GM21786 (cell line): ENCODE measurements at regions not wholly inside any gene's neighbourhood (a gene's known extent, or its start where the extent isn't known, plus 50 kb on each side); places are given as distances from the start of the nearest gene placed in this dataset.
A peak's percentile ranks its signal among the peaks of the same experiment; 100 is the strongest.
"Not testable (repeated sequence)": the region's sequence is repeated elsewhere in the genome, so short reads cannot be mapped to it uniquely, and the experiment has no call there.

Experiments
- ATAC-seq: cut with Tn5 transposase; IDR thresholded peaks from one replicate; pipeline ENCODE4 v1.9.1; 2021; ENCODE audit not compliant: unreplicated experiment

DNA sequence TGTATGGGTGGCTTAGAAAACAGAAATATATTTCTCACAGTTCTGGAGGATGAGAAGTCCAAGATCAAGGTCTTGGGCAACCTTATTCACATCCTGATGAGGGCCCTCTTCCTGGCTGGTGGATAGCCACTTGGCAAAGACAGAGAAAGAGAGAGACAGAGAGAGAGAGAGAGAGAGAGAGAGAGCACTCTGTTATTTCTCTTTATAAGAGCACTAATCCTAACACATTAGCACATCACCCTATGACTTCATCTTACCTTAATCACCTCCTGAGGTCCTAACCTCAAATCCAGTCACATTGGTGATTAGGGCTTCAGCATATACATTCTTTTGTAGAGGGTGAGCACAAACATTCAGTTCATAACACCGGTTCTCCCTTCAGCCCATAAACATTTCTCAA lies 430.3 kb downstream of the EFNB2 start:
- no peak for ATAC-seq

DNA sequence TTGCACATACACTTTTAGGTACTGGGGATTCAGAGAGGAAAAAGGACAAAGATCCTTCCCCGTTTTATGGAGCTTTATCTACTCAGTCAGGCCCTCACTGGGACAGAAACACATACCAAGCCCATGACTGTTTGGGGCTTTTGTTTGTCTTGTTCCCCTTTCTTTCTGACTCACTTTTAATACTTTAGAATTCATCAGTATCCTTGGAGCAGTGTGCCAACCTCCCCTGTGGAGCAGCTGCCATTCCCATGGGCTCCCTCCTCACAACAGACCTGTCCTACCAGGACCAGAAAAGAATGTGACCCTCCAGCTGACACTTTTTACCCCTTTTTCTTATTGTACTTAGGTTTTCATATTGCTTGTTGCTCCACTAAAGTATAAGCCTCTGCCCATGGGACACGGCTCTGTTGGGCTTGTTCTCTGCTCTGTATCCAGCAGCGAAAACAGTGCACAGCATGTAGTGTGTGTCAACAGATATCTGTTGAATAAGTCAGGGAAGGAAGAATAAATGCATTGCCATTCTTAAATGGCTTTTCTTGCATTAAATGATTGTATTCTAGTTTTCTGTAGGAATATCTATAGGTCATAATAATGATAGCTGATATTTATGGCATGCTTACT lies 431.1 kb downstream of the EFNB2 start:
- ATAC-seq: no peak

DNA sequence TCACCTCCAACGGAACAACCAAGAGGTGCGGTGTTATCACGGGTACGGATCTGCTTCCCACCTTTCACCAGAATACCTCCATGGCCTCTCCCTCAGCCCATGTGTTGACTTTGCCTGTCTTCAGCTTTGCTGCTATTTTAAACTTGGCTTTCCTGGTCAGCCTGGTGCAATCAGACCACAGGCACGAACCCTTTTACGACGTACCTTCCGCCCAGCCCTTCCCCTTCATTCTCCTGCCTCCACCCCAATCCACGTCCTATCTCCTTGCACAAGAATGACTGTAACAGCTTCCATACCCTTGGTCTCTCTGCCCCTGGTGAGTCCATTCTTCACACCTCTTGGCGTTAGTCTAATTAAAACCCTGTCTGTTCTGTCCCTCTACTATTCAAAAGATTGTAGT lies 431.7 kb downstream of the EFNB2 start:
- no peak for ATAC-seq

DNA sequence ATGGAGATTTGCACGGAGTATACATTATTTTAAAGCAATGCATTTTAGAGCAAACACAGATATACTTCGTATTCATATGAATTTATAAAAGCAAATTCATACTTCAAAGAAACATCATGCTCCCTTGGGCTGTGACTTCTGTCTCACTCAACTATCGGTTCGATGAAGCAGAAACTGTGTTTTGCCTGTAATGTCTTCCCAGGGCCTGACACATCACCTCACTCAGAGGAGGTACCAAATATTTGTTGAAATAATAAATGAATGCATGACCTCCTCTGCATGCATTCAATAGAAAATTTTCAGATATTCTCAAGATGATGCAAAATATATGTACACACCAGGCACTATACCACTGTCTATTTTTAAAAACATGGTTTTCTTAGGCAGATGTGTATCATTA lies 432.7 kb downstream of the EFNB2 start:
- ATAC-seq: no peak

DNA sequence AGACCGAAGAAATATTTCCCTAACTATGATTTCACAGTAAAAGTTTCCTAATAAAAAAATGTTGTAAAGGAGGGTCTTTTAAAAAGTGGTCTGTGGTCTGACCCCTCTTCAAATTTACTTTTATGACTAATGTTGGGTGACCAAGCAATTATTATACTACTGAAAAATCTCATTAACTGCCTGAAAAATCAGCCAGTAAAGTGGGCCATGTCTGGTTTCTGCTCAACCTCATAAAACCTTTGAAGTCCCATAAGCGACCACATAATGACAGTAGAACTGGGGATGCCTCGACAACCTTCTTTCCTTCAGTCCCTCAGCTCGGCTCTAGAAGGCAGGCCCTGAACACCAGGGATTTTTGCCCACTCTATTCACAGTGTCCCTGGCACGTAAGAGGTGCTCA lies 434.3 kb downstream of the EFNB2 start:
- no peak for ATAC-seq

DNA sequence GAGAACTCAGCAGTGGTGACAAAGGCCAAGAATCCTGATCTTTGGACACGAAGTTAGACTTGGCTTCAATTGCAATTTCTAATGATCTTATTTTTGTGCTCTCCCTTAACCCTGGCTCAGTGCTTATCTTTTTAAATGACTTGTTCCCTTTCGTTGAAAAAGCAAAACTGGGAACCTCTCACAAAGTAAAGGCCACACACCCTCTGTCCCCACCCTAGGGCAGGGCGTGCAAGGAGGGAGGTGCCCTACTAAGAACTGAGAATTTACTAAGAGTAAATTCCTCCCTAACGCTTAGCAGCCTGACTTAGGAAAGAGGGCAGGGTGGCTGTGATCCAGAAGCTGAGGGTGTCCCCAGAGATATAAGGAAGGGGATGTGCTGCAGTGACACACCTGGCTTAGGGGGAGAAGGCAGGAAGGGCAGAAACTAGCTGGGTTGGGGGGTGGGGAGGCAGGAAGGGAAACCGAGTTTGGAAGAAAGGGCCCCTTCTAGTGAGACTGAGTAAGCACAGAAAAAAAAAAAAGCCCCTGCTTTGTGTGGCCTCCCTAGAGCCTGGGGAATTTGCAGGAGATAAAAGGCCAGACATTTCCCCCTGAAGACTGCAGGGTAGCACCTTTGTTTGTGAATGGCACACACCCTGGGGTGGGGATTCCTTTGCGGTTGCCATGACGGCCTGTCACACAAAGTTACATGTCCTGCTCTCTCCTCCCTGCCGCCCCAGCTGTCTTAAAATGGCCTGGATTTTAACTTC lies 435.1 kb downstream of the EFNB2 start:
- peak; percentile 59 for ATAC-seq

DNA sequence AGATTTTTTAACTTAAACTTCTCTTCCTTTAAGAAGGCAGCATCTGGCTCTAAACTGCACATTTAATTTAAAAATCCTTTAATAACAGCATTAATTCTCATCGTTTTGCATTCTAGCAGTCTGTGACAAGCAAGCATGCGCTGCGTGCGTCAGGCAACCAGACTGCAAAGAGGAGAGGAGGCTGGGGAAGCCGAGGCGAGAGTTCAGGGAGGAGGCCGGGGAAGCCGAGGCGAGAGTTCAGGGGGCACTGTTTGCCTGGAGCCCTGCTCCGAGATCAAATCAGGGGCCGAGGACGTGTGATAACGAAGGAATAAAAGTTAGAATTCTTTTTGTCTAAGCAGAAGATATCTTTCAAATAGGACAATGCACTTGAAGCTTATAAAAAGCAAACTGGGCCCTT lies 435.7 kb downstream of the EFNB2 start:
- no peak for ATAC-seq

DNA sequence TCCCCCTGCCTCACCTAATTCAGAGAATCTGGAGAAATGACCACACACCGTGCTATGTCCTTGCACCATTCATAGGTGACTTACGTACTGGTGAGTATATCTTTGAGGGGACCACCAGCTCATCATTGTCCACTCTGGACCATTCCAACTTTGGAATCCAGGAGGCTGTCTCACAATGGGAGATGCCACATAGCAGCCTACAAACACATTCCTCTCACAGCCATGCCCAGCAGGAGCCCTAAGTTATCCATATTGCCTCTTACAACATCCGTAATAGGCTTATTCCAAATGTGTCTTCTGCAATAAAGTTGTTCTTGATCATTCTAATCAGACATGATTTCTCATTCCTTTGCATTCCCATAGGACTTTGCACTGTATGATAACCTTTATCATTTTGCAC lies 436.7 kb downstream of the EFNB2 start:
- no peak for ATAC-seq

DNA sequence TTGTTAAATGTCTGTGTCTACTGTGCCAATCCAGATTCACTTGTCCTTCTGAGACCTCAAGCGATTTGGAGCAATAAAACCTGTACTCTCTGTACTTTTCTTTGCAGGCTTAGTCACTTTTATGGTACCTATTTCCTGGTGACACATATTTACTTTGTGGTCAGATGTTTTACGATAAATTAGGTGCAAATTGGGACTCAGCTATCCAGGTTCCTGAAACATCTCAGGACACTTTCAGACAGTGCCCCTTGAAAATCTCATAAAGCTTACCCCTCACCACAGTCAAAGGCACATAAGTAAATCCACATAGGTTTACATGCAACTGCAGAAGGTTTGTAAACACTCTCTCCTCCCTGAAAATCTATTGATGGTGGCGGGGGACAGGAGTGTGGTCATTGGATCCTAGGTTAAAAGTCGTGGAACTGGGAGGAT lies 438.8 kb downstream of the EFNB2 start:
- no peak for ATAC-seq

DNA sequence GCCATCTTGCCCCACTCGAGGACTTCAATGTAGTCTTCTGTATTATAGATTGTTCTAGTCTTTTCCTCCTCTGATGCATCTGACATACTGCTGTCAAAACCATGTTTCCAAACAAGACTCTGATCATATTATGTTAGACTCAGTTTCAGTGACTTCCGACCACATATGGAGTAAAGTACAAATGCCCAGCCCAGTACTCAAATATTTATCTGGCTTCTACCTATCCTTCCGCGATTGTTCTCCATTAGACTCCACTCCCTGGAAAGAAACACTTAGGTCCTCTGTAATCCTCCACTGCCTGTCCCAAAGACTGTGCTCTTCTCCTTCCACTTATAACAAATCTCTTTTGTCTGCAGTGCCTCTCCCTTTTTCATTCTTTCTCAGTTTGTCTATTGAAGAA lies 439.5 kb downstream of the EFNB2 start:
- no peak for ATAC-seq

DNA sequence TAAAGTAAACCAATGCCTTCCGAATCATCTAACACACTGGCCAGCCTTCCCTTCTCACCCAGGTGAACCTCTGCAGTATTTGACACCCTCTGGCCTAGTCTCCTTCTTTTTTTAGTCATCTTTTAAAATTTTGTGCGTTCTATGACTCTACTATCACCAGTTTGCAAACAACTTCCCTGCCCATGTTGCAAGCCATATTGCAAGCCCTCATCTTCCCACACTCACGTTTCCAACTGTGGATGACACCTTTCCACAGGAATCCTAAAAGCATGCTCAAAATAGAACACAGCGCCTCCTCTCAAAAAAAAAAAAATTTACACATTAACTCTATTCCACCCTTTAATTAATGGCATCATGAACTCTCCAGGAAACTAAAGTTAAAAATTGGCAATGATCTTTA lies 440.1 kb downstream of the EFNB2 start:
- no peak for ATAC-seq

DNA sequence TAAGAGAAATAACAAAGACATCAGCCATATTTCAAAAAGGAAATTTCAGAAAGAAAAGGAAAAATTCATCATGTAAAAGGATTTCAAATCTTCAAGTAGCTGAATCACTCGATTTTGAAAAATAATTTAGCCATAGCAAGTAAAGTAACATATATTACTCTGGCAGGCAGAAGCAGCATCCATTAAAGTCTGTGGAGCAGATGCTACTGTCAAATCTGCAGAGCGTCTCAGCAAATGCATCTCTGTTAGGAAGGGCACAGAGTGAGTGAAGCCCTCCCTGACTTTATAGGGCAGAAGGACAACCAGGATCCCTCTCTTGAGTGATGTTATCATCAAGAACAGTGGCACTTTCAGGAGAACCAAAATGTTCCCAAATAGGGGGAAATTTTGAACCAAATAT lies 445.5 kb downstream of the EFNB2 start:
- ATAC-seq: no peak

DNA sequence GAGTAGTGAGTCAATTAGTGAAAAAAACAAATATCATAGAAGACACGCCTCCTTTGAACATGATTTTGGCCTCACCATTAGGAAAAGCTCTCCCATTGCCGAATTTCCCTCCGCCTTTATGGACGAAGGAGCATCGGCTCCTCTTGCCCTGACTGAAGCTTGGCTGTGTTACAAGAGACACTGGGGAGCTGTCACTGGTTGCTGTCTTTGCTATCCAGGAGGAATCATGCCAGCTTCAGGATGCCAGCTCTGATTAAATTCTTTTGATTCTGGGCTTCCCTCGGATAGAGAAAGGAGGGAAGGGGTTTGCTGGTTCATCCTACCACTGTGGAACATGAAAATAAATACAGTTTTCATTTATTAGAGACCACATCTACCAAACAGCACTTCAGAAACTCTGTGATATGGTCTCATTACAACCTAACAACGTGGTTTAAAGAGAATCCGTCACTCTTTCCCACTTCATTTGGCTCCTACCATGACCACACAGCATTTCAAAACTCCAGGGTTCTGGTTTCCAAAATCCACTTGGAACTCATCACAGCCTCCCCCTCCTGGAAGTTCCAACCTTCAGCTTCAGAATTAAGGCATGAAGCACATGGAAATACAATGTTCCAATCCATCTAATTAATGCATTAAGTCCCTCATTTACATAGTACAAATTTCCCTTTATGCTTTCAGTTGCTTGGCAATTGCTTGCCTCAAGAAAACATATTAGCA lies 446.0 kb downstream of the EFNB2 start:
- no peak for ATAC-seq

DNA sequence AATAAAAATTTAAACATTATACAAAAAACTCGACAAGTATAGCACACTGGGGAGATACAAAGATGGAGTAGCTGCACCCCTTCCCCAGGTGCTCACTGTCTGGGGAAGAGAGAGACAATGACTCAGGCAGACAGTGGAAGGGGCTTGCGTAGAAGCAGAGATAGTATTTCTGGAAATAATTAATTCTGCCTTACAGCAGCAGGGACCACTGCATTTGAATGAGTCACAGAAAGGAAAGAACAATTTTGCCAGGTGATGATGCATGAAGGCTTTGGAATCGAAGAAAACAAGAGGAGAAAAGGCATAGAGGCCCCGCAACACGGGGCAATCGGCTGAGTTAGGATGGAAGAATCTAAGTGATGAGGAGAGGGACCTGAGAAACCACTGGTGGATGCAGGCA lies 447.4 kb downstream of the EFNB2 start:
- ATAC-seq: no peak

DNA sequence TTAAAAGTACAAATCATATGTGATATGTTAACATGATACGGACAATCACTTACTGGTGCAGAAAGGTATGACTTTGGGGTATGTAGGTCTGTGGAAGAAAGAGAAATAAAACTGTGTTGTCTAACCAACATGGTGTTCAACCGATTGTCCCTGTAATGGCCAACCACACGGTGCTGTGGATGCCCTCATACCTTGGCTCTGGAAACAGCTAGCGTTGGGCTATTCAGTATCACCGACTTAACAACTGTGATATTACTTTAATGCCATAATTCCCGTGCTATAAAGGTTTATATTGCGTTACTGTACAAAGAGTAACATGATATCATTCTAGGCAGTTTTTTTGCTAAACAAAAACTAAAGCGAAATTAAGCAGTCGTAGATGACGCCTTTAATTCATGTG lies 448.3 kb downstream of the EFNB2 start:
- no peak for ATAC-seq

DNA sequence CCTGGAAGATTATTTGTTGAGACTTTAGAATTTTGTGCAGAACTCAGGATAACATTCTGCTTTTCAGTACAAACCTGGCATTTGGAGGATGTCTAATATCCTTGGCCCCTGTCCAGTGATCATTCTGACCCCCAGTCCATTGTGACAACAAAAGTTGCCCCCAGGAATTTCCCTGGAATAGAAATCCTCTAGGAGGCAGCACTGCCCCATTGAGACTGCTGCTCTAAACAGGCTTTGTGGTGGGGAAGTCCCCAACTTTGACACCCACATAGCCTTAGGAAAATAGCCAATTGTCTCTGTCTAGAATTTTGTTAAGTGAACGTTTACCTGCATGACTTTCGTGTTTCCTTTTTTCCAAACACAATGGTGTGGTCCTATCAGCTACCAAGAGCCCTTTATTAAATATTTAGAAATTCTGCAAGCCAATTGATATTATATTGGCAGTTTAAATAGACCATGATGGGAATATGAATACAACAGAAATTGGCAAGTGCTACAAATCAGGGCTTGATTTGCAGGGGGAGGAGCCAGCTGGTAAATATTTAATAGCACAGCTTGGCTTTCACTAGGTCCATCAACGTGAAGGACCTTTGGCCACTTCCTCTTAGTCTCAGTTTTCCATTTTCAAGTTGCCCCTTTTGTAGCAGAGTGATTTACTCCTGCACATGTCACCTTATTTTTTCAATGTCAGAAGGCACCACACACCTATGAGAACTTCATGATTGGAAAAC lies 451.7 kb downstream of the EFNB2 start:
- ATAC-seq: peak; percentile 81

DNA sequence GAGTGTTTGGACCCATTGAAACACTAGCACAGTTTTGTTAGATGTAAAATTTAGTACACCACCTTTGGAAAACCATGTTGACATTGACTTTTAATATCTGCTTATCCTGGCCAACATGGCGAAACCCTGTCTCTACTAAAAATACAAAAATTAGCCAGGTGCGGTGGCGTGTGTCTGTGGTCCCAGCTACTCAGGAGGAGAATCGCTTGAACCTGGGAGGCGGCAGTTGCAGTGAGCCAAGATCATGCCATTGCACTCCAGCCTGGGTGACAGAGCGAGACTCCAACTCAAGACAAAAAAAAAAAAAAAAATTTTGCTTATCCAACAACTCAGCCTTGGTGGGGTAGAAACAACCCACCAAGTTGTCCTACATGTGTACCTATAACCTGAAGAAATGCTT lies 454.2 kb downstream of the EFNB2 start:
- ATAC-seq: not testable (repeated sequence)

DNA sequence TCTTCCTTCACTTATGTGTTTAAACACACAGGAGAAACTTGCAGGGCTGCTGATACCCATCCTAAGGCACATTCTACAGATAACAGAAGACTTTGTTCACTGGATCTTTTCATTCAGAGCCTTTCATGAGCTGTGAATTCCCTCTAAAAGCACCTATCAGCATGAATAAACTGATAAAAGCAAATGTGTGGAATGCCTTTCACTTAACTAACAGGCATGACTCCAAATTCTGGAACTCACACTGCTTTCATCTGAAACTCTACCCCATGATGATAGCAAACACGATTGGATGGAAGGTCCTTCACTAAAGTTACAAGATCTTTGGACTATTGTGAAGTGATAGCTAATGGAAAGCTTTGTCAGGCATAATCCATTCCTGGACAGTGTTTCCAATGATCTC lies 457.3 kb downstream of the EFNB2 start:
- no peak for ATAC-seq

DNA sequence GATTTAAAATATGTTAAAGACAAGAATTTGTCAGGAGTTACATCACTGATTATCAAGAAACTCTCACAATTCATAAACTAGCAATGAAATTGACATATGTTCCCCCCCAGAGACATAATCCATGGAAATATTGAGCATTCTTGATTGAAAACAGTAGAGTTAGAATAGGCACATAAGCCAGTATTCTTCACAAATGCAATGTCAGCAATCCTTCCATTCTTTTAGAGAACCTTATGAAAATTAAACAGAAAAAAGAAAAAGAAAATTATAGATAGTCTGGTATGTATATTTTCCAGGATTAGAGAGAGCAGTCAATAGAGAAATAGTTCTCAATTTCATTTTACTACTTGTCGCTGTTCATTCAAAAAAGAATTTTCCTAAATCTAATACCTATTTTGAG lies 458.4 kb downstream of the EFNB2 start:
- ATAC-seq: no peak

DNA sequence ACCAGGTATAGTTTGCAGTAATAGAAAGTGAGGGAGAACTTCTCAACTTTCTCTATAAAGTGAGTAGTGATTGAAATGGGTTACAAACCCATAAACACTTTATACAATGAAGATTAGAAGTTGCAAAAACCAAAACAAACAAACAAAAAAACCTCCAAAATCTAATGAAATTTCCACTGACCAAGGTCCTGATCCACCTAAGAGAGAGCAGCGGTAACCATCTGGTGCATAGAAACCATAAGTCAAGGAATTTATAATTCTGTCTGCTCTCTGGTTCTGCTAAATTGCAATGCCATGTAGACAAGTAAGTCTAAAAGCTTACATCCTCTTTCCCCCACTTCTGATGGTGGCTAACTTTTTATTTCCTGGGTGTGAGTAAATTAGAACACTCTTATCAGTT lies 463.4 kb downstream of the EFNB2 start:
- ATAC-seq: no peak

DNA sequence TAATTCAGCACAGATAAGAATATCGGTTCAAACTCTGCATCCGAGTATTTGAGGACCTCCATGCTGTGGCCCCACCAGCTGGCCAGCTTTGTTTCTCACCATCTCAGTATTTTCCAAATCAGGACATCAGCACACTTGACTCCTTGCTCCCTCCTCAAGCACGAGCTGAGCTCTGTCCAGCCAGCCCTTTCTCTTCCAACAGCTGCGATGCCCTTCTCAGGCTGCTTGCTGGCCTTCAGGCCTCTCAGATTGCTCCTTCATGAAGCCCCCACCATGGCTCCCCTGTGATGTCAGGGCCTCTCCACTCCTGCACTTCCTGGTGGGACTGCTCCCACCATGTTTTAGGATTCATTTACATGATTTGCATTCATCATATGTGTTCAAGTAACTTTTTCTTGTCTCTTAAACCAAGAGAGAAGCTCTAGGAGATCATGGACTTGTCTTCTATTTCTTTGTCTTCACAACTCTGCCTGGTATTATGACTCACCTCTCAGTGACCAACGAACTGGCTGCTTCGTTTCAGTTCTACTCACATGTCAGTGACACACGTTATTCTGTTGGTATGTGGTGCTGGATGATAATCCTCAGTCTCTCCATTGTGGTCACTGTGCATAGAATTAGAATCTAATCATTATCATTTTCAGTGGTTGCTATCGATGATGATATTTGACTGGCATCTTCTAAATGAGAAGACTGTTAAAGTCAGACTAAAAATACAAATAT lies 471.7 kb downstream of the EFNB2 start:
- no peak for ATAC-seq
